Tibial nerve (tissue), 4 donors: ENCODE measurements at regions not wholly inside any gene's neighbourhood (a gene's known extent, or its start where the extent isn't known, plus 50 kb on each side); places are given as distances from the start of the nearest gene placed in this dataset.

Source experiments
- DNase-seq, 2 donors: peaks; one replicate each; pipeline ENCODE4 v3.0.0-alpha.2; 2019; ENCODE audit warnings: low spot score in 2 of 2
- H3K27ac ChIP-seq, 4 donors: fragments of 200-600 bp; sonication (generic) in 3 of 4; one replicate each; pipeline ENCODE4 v1.5.1; 2017 to 2019; ENCODE audit warnings: mild to moderate bottlenecking in 1 of 4
- H3K27me3 ChIP-seq, 2 donors: fragments of 200-600 bp; sonication (generic) in 1 of 2; one replicate each; pipeline versions ENCODE4 v1.5.1 to v1.6.0; 2017 to 2019
- H3K36me3 ChIP-seq, 3 donors: fragments of 200-600 bp; sonication (generic); one replicate each; pipeline ENCODE4 v1.5.1; 2018 to 2019
- H3K4me1 ChIP-seq, 4 donors: fragments of 200-600 bp; sonication (generic) in 3 of 4; one replicate each; pipeline ENCODE4 v1.5.1; 2017 to 2019
- H3K4me3 ChIP-seq, 4 donors: fragments of 200-600 bp; sonication (generic) in 3 of 4; one replicate each; pipeline ENCODE4 v1.5.1; 2017 to 2019; ENCODE audit warnings: mild to moderate bottlenecking in 1 of 4, moderate library complexity in 1 of 4
- H3K9me3 ChIP-seq, 4 donors: fragments of 200-600 bp; sonication (generic) in 3 of 4; one replicate each; pipeline ENCODE4 v1.5.1; 2017 to 2019
- EP300 ChIP-seq, 2 donors: sonication (generic); formaldehyde crosslinking; IDR thresholded peaks; one replicate each; pipeline ENCODE4 v1.6.1; 2017; ENCODE audit warnings: antibody characterized with exemption in 2 of 2, mild to moderate bottlenecking in 1 of 2
- POLR2A ChIP-seq, 2 donors: fragments of 450-650 bp; IDR thresholded peaks; one replicate each; pipeline ENCODE4 v1.6.1; 2017; ENCODE audit warnings: antibody characterized with exemption in 2 of 2, mild to moderate bottlenecking in 2 of 2, moderate library complexity in 2 of 2
- WGBS, 2 donors: methylation state at CpG; one replicate each; pipeline ENCODE4 v1.1.5; 2018; 5-methylcytosine and 5-hydroxymethylcytosine counted together
- TF ChIP-seq, protein P1 (sequence below), 5 experiments: fragments of 200-600 bp in 3 of 5; fragments of 450-650 bp in 2 of 5; sonication (generic) in 3 of 5; IDR thresholded peaks; one replicate each; pipeline ENCODE4 v1.5.1; 2016 to 2019; ENCODE audit warnings: antibody characterized with exemption in 5 of 5, mild to moderate bottlenecking in 3 of 5, moderate library complexity in 2 of 5

DNA sequence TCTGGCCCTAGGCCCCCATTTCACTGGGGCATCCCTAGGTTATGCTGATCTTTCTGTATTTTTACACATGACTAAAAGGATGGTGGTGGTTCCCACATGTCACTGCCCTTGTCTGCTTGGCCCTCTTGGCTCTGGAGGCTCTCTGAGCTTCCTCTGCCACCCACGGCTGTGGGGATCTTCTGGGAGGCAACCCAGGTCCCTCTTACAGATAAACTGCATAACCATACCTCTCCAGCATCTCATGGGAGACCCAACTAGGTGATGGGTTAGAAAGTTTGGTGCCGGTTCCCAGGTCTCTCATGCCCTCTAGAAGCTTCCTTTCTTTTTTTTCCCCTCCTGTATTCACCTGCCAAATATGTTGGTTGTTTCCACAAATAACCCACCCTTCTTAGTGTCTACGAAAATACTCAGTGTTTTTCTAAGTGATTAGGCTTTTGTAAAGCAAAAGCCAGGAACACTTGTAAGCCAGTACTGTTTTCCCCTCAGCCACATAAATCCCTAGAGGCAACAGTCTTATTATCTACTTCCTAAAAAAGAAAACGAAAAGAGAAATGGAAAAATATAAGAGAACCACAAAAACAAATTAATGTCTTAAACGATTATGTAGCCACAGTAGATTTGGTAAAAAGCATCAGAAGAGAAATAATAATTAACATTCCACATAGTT is 71.7 kb upstream of the SMLR1 start:
- DNase-seq: no peak
- Histone ChIP-seq H3K4me3 (no peak overlapping the region), H3K27ac (peak overlapping the region in 1 of 4 donors; percentile 51), H3K36me3 (no peaks in the 10 kb centered on the region), H3K27me3 (no peaks in the 10 kb centered on the region), H3K9me3 (no peaks in the 10 kb centered on the region), H3K4me1 (peaks cover 0 to 6% (median 0%) of the 10 kb centered on the region in 4 donors)
- no peak for TF ChIP-seq EP300 (IDR thresholded peaks at IDR 0.05)
- TF ChIP-seq, protein P1, sequence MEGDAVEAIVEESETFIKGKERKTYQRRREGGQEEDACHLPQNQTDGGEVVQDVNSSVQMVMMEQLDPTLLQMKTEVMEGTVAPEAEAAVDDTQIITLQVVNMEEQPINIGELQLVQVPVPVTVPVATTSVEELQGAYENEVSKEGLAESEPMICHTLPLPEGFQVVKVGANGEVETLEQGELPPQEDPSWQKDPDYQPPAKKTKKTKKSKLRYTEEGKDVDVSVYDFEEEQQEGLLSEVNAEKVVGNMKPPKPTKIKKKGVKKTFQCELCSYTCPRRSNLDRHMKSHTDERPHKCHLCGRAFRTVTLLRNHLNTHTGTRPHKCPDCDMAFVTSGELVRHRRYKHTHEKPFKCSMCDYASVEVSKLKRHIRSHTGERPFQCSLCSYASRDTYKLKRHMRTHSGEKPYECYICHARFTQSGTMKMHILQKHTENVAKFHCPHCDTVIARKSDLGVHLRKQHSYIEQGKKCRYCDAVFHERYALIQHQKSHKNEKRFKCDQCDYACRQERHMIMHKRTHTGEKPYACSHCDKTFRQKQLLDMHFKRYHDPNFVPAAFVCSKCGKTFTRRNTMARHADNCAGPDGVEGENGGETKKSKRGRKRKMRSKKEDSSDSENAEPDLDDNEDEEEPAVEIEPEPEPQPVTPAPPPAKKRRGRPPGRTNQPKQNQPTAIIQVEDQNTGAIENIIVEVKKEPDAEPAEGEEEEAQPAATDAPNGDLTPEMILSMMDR (IDR thresholded peaks at IDR 0.05): no peak
- TF ChIP-seq POLR2A (IDR thresholded peaks at IDR 0.05): no peak
- 47 to 48% methylated on average over 5 of the region's 5 CpGs for WGBS, 2 donors

DNA sequence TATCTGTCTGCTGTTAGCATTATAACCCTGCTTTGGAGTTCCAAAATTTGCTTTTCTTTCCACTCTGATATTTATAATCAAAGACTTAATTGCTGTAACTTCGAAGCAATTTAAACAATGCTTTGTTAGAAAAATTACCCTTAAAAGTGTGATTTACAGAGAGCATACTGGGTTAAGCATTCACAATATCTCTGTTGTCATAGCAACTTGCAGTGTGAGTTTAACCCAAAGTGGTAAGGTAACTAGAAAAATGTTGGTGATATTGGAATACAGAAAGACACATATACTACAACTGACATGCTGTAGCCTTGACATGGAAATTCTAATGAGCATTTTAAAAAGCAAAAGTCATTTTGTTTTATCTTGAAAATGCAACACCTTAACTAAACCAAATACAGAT is 70.4 kb upstream of the SMLR1 start:
- TF ChIP-seq, protein P1 (IDR thresholded peaks at IDR 0.05): no peak
- no peak for TF ChIP-seq POLR2A (IDR thresholded peaks at IDR 0.05)
- WGBS, 2 donors: 40 to 49% methylated on average over 1 of the region's 1 CpG

DNA sequence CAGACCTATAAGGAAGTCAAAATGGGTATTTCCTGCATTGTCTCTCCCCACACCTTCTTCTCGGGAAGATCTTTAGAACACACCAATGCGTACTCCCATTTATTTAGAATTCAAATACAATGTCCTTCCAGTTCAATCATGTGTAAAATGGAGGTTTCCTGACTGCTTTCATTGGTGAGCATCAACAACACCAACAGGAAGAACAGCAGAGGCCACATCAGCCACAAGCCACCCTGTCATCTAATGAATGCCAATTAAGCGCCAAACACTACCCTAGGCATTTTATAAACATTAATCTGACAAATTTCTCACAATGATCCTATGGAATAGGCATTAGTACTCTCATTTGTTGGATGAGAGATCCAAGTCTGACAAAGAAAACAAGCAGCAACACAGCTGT is 68.4 kb upstream of the SMLR1 start:
- no peaks in the 10 kb centered on the region for H3K9me3 ChIP-seq
- H3K4me3 ChIP-seq: no peak overlapping the region
- no peaks in the 10 kb centered on the region for H3K36me3 ChIP-seq
- no peaks in the 10 kb centered on the region for H3K27me3 ChIP-seq
- H3K27ac ChIP-seq: no peak overlapping the region
- WGBS, 2 donors: 91 to 98% methylated on average over 3 of the region's 3 CpGs
- TF ChIP-seq EP300 (IDR thresholded peaks at IDR 0.05) (no peak), POLR2A (IDR thresholded peaks at IDR 0.05) (no peak)
- TF ChIP-seq, protein P1 (IDR thresholded peaks at IDR 0.05): no peak
- DNase-seq: no peak
- H3K4me1 ChIP-seq: peaks cover 0 to 6% (median 0%) of the 10 kb centered on the region in 4 donors

More for the DNA sequence above, 70.4 kb upstream of the SMLR1 start:
- H3K4me3 ChIP-seq: no peak overlapping the region
- H3K27me3 ChIP-seq: no peaks in the 10 kb centered on the region
- no peak overlapping the region for H3K27ac ChIP-seq
- H3K4me1 ChIP-seq: peaks cover 0 to 6% (median 0%) of the 10 kb centered on the region in 4 donors
- H3K36me3 ChIP-seq: no peaks in the 10 kb centered on the region
- no peaks in the 10 kb centered on the region for H3K9me3 ChIP-seq
- no peak for DNase-seq

DNA sequence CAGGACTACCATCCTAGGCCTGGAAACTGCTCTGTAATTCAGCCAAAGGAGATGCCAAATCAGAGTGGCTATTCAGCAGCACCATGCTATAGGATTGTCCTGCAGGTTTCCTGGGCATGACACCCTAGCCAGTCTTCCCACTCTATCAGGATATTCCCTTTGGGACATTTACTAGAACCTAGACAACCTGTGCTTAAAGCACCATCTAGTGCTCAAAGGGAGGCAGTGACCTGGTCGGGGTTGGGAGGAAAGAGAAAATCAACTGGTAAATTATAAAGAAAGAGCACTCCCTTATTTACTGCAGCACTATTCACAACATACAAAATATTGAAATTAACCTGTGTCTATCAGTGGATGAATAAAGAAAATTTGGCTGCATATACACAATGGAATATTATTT is 67.2 kb upstream of the SMLR1 start:
- Histone ChIP-seq H3K4me3 (no peak overlapping the region), H3K27ac (no peak overlapping the region), H3K4me1 (peaks cover 0 to 6% (median 0%) of the 10 kb centered on the region in 4 donors), H3K36me3 (no peaks in the 10 kb centered on the region), H3K9me3 (no peaks in the 10 kb centered on the region), H3K27me3 (no peaks in the 10 kb centered on the region)
- WGBS, 2 donors: 56 to 69% methylated on average over 1 of the region's 1 CpG
- no peak for DNase-seq
- TF ChIP-seq, protein P1 (IDR thresholded peaks at IDR 0.05): no peak
- no peak for TF ChIP-seq POLR2A (IDR thresholded peaks at IDR 0.05)
- TF ChIP-seq EP300 (IDR thresholded peaks at IDR 0.05): no peak

DNA sequence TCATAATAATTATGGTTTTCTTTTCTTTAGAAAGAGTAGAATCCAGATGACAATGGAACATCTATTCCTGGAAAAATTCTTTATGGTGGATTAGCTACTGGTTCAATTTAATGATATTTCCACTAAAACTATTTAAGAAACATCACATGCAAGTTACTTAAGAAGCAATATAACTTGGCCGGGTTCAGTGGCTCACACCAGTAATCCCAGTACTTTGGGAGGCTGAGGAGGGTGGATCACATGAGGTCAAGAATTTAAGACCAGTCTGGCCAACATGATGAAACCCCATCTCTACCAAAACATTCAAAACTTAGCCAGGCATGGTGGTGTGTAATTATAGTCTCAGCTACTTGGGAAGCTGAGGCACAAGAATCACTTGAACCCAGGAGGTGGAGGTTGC is 65.9 kb upstream of the SMLR1 start:
- Histone ChIP-seq H3K27me3 (no peaks in the 10 kb centered on the region), H3K9me3 (no peaks in the 10 kb centered on the region), H3K27ac (no peak overlapping the region), H3K4me1 (no peaks in the 10 kb centered on the region), H3K36me3 (no peaks in the 10 kb centered on the region), H3K4me3 (no peak overlapping the region)
- TF ChIP-seq, protein P1 (IDR thresholded peaks at IDR 0.05): no peak
- no peak for TF ChIP-seq EP300 (IDR thresholded peaks at IDR 0.05)
- TF ChIP-seq POLR2A (IDR thresholded peaks at IDR 0.05): no peak
- WGBS, 2 donors: 86 to 95% methylated on average over 1 of the region's 1 CpG
- DNase-seq: no peak
